Smooth muscle cell (in vitro differentiated cells): ENCODE measurements at regions not wholly inside any gene's neighbourhood (a gene's known extent, or its start where the extent isn't known, plus 50 kb on each side); places are given as distances from the start of the nearest gene placed in this dataset.

Experiments used
- DNase-seq: peaks from one replicate; lab custom pipeline; 2025; ENCODE audit not compliant: unreplicated experiment; lab: John Stamatoyannopoulos, UW
- H2AFZ ChIP-seq: fragments of 200-600 bp; sonication (generic); 2 replicates; pipeline ENCODE4 v1.6.0; 2016; ENCODE audit warnings: antibody characterized with exemption, low read depth, mild to moderate bottlenecking
- H3F3A ChIP-seq: fragments of 200-600 bp; sonication (generic); 2 replicates; pipeline ENCODE4 v1.6.0; 2017; ENCODE audit warnings: antibody characterized with exemption, low read depth
- H3K27ac ChIP-seq: fragments of 200-600 bp; sonication (generic); 2 replicates; pipeline ENCODE4 v1.5.1; 2016; ENCODE audit warnings: low read depth, mild to moderate bottlenecking
- H3K27me3 ChIP-seq: fragments of 200-600 bp; sonication (generic); 2 replicates; pipeline ENCODE4 v1.6.1; 2016; ENCODE audit warnings: low read depth, mild to moderate bottlenecking
- H3K36me3 ChIP-seq: fragments of 200-600 bp; sonication (generic); 2 replicates; pipeline ENCODE4 v1.5.1; 2016; ENCODE audit warnings: low read depth
- H3K4me1 ChIP-seq: fragments of 200-600 bp; sonication (generic); 2 replicates; pipeline ENCODE4 v1.5.1; 2016; ENCODE audit warnings: low read depth
- H3K4me2 ChIP-seq: fragments of 200-600 bp; sonication (generic); 2 replicates; pipeline ENCODE4 v1.6.0; 2016; ENCODE audit warnings: mild to moderate bottlenecking
- H3K4me3 ChIP-seq: fragments of 200-600 bp; sonication (generic); 2 replicates; pipeline ENCODE4 v1.5.1; 2016; ENCODE audit warnings: mild to moderate bottlenecking
- H3K79me2 ChIP-seq: fragments of 200-600 bp; sonication (generic); 2 replicates; pipeline ENCODE4 v1.6.0; 2016; ENCODE audit warnings: low read depth, mild to moderate bottlenecking
- H3K9ac ChIP-seq: fragments of 200-600 bp; sonication (generic); 2 replicates; pipeline ENCODE4 v1.6.0; 2016; ENCODE audit warnings: low read depth
- H3K9me3 ChIP-seq: fragments of 200-600 bp; sonication (generic); replicated peaks from 2 replicates; pipeline ENCODE4 v1.5.1; 2016; ENCODE audit warnings: low read depth
- H4K20me1 ChIP-seq: fragments of 200-600 bp; sonication (generic); 2 replicates; pipeline ENCODE4 v1.6.0; 2016; ENCODE audit warnings: low read depth
- WGBS: methylation state at CpG from one replicate; pipeline ENCODE4 v1.1.7; 2016; ENCODE audit warnings: low lambda C conversion rate; 5-methylcytosine and 5-hydroxymethylcytosine counted together
- TF ChIP-seq, protein P1 (sequence below): fragments of 200-600 bp; sonication (generic); IDR thresholded peaks from 2 replicates; pipeline ENCODE4 v1.5.1; 2017; ENCODE audit warnings: borderline replicate concordance, mild to moderate bottlenecking, antibody characterized with exemption; ENCODE audit not compliant: insufficient read depth, poor library complexity, severe bottlenecking

DNA sequence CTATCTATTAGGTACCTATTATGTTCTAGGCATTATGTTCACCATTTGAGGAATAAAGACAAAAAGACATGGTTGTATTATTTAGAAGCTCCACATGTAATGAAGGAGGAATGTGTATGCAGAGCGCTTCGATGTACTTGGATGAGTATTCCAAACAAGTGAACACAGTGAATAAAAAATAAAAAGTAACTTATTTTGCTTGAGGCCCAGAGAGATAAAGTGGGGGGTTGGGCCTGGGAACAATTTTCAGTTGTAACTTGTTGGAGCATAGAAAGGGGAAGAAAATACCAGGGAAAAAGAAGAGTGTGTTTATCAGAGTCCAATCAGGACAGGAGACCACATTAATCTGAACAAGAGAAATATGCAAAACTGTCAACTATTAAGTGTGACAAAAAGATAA is 445.7 kb upstream of the BCHE start:
- no peaks in the 10 kb centered on the region for H3K27me3 ChIP-seq
- no peaks in the 10 kb centered on the region for H3K9me3 ChIP-seq
- DNase-seq, result no peak
- no peaks in the 10 kb centered on the region for H3F3A ChIP-seq
- no peak overlapping the region for H3K4me3 ChIP-seq
- H2AFZ ChIP-seq, result no peak overlapping the region
- WGBS, result 91% methylated on average over 2 of the region's 2 CpGs
- no peaks in the 10 kb centered on the region for H3K79me2 ChIP-seq
- no peak overlapping the region for H3K9ac ChIP-seq
- no peak overlapping the region for H3K4me2 ChIP-seq
- H3K4me1 ChIP-seq, result no peaks in the 10 kb centered on the region
- H3K27ac ChIP-seq, result no peak overlapping the region
- TF ChIP-seq, protein P1, sequence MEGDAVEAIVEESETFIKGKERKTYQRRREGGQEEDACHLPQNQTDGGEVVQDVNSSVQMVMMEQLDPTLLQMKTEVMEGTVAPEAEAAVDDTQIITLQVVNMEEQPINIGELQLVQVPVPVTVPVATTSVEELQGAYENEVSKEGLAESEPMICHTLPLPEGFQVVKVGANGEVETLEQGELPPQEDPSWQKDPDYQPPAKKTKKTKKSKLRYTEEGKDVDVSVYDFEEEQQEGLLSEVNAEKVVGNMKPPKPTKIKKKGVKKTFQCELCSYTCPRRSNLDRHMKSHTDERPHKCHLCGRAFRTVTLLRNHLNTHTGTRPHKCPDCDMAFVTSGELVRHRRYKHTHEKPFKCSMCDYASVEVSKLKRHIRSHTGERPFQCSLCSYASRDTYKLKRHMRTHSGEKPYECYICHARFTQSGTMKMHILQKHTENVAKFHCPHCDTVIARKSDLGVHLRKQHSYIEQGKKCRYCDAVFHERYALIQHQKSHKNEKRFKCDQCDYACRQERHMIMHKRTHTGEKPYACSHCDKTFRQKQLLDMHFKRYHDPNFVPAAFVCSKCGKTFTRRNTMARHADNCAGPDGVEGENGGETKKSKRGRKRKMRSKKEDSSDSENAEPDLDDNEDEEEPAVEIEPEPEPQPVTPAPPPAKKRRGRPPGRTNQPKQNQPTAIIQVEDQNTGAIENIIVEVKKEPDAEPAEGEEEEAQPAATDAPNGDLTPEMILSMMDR, result no peak
- no peaks in the 10 kb centered on the region for H3K36me3 ChIP-seq
- no peaks in the 10 kb centered on the region for H4K20me1 ChIP-seq

DNA sequence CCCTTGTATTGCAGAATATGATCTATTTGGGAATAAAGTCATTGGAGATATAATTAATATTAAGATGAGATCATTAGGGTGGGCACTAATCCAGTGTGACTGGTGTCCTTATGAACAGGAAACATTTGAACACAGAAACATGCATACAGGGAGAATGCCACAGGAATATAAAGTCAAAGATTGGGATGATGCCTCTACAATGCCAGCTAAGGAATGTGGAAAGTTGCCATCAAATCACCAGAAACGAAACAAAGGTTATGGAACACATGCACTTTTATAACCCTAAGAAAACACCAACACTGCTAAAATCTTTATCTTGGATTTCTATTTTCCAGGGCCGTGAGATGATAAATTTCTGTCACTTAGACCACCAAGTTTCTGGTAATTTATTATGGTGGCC is 442.4 kb upstream of the BCHE start:
- no peak overlapping the region for H2AFZ ChIP-seq
- H3K27me3 ChIP-seq, result no peaks in the 10 kb centered on the region
- H3K79me2 ChIP-seq, result no peaks in the 10 kb centered on the region
- no peak overlapping the region for H3K27ac ChIP-seq
- no peaks in the 10 kb centered on the region for H3K36me3 ChIP-seq
- TF ChIP-seq, protein P1, result no peak
- no peaks in the 10 kb centered on the region for H3K4me1 ChIP-seq
- H3F3A ChIP-seq, result no peaks in the 10 kb centered on the region
- DNase-seq, result no peak
- 88% methylated on average over 2 of the region's 2 CpGs for WGBS
- H3K4me2 ChIP-seq, result no peak overlapping the region
- no peaks in the 10 kb centered on the region for H3K9me3 ChIP-seq
- H3K9ac ChIP-seq, result no peak overlapping the region
- no peak overlapping the region for H3K4me3 ChIP-seq
- H4K20me1 ChIP-seq, result no peaks in the 10 kb centered on the region

DNA sequence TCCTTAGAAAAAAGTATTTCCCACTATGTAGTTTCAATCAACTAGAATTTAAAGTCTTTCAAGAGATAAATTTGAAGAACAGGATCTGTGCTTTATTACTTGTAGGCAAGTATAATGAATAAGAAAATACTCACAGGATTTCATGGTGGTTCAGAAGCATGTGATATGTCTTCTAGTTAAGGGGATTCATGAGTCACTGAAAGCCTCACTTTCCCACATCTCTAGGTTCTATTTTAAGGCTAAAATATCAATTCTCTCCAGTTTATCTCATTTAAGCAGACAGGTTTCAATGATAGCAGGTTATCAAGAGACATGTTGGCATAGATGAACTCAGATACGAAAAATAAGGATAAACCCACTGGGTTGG is 437.8 kb upstream of the BCHE start:
- Histone ChIP-seq H2AFZ (no peak overlapping the region), H3K4me3 (no peak overlapping the region), H3F3A (no peaks in the 10 kb centered on the region), H3K4me2 (no peak overlapping the region), H4K20me1 (no peaks in the 10 kb centered on the region), H3K27ac (no peak overlapping the region), H3K79me2 (no peaks in the 10 kb centered on the region), H3K27me3 (no peaks in the 10 kb centered on the region), H3K36me3 (no peaks in the 10 kb centered on the region), H3K9ac (no peak overlapping the region), H3K4me1 (no peaks in the 10 kb centered on the region), H3K9me3 (no peaks in the 10 kb centered on the region)
- 79% methylated on average over 1 of the region's 1 CpG for WGBS
- no peak for DNase-seq
- TF ChIP-seq, protein P1, result no peak

DNA sequence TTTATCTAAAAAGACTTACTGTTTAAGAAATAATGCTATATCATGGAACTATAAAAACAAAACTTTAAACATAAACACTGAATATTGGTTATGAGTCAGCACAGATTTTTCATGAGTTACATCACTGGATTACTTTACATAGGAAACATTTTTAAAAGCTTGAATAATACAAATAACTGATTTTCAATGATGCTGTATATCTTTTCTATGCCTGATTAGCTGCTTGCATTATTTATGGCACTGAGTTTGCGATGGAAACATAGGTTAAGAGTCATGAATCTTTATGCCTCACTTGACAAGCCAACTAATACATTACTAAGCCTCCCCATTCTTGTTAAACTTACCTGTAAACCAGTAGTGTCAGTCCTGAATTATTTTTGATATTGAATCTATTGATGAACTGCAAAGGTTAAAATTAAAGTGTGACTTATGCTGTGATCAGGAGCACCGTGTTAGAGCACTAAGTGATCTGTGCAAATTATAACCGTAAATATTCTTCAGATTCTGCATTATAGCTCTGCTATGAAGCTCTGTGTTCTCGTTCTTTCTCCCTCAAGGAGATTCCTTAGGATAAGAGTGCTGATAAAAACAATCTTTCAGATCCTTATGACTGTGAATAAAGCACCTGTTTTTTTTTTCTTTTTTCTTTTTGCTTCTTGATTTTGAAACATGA is 437.3 kb upstream of the BCHE start:
- H3F3A ChIP-seq, result no peaks in the 10 kb centered on the region
- TF ChIP-seq, protein P1, result no peak
- no peaks in the 10 kb centered on the region for H3K27me3 ChIP-seq
- no peak overlapping the region for H3K4me2 ChIP-seq
- DNase-seq, result no peak
- H4K20me1 ChIP-seq, result no peaks in the 10 kb centered on the region
- H3K4me1 ChIP-seq, result no peaks in the 10 kb centered on the region
- 81% methylated on average over 4 of the region's 4 CpGs for WGBS
- no peak overlapping the region for H2AFZ ChIP-seq
- H3K79me2 ChIP-seq, result no peaks in the 10 kb centered on the region
- H3K9ac ChIP-seq, result no peak overlapping the region
- H3K27ac ChIP-seq, result no peak overlapping the region
- no peak overlapping the region for H3K4me3 ChIP-seq
- H3K9me3 ChIP-seq, result no peaks in the 10 kb centered on the region
- no peaks in the 10 kb centered on the region for H3K36me3 ChIP-seq
